ENCODE measurements at regions not wholly inside any gene's neighbourhood (a gene's known extent, or its start where the extent isn't known, plus 50 kb on each side); places are given as distances from the start of the nearest gene placed in this dataset.

DNA sequence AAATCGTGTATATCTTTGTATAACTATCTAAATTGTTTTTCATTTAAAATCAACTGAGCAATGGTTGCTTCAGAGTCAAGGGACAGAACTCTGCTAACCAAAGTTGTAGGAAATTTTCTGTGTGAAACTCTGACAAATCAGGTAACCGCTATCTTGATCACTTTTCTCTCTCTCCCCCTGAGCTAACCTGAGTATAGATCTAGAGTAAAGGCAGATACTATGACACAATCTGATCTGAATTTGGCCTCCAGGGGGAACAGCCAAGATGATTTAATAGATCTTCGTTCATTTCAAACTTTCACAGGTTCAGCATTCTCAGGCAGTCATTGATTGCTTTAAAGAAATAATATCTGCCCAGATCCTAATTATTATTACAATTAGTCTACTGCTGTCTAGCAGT is 472.8 kb downstream of the NUF2 start:
- no peak for TF ChIP-seq POLR2A (IDR thresholded peaks at IDR 0.05; ENCODE audit: low read depth, low read length)
- no peak for TF ChIP-seq POLR2AphosphoS5 (IDR thresholded peaks at IDR 0.05; ENCODE audit: low read depth, low read length)

Data from GM12892 (cell line).